Cardiac fibroblast (primary cell): ENCODE measurements at regions not wholly inside any gene's neighbourhood (a gene's known extent, or its start where the extent isn't known, plus 50 kb on each side); places are given as distances from the start of the nearest gene placed in this dataset.
A peak's percentile ranks its signal among the peaks of the same experiment; 100 is the strongest.
"Not testable (repeated sequence)": the region's sequence is repeated elsewhere in the genome, so short reads cannot be mapped to it uniquely, and the experiment has no call there.

ENCODE experiments used
- DNase-seq, 2 donors: peaks; one replicate each; pipeline versions ENCODE4 v3.0.0 to v3.0.0-alpha.2; 2010; ENCODE audit warnings: low read depth in 2 of 2
- H3K4me3 ChIP-seq, 2 donors: replicated peaks in 1 of 2; 1 replicate in 1 of 2; 2 replicates in 1 of 2; pipeline ENCODE4 v1.5.1; 2011; ENCODE audit warnings: low read depth in 2 of 2, low read length in 2 of 2, mild to moderate bottlenecking in 2 of 2, moderate library complexity in 1 of 2
- TF ChIP-seq, protein P1 (sequence below): IDR thresholded peaks from one replicate; pipeline ENCODE4 v1.5.1; 2011; ENCODE audit warnings: low read depth, mild to moderate bottlenecking, low read length, inconsistent platforms

DNA sequence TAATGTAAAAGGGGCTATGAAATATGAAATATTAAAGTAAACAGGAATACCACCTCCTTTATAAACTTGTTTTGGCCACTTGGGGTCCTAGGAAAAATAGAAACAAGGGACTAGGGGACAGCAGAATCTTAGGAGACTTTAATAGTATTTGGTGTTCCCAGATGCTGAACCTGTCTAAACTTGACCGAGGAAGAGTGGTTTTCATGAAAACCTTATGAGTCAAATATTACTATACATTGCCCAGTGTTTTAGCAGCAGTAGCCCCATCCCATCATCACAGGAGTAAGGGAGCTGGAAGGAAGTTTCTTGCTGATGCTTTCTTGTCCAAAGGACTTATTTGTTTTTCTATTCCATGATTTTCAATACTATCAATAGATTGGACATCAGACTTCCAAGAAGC, 177.5 kb upstream of the CAND1 start:
- H3K4me3 ChIP-seq: no peak overlapping the region
- TF ChIP-seq, protein P1, sequence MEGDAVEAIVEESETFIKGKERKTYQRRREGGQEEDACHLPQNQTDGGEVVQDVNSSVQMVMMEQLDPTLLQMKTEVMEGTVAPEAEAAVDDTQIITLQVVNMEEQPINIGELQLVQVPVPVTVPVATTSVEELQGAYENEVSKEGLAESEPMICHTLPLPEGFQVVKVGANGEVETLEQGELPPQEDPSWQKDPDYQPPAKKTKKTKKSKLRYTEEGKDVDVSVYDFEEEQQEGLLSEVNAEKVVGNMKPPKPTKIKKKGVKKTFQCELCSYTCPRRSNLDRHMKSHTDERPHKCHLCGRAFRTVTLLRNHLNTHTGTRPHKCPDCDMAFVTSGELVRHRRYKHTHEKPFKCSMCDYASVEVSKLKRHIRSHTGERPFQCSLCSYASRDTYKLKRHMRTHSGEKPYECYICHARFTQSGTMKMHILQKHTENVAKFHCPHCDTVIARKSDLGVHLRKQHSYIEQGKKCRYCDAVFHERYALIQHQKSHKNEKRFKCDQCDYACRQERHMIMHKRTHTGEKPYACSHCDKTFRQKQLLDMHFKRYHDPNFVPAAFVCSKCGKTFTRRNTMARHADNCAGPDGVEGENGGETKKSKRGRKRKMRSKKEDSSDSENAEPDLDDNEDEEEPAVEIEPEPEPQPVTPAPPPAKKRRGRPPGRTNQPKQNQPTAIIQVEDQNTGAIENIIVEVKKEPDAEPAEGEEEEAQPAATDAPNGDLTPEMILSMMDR: no peak

DNA sequence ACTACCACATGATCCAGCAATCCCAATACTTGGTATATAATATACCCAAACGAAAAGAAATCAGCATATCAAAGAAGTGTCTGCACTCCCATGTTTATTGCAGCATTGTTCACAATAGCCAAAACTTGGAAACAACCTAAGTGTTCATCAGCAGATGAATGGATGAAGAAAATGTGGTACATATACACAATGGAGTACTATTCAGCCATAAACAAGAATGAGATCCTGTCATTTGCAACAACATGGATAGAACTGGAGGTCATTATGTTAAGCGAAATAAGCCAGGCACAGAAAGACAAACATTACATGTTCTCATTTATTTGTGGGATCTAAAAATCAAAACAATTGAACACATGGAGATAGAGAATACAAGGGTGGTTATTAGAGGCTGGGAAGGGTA, 176.2 kb upstream of the CAND1 start:
- not testable (repeated sequence) for H3K4me3 ChIP-seq

More for the DNA sequence above, 177.5 kb upstream of the CAND1 start:
- DNase-seq: no peak

DNA sequence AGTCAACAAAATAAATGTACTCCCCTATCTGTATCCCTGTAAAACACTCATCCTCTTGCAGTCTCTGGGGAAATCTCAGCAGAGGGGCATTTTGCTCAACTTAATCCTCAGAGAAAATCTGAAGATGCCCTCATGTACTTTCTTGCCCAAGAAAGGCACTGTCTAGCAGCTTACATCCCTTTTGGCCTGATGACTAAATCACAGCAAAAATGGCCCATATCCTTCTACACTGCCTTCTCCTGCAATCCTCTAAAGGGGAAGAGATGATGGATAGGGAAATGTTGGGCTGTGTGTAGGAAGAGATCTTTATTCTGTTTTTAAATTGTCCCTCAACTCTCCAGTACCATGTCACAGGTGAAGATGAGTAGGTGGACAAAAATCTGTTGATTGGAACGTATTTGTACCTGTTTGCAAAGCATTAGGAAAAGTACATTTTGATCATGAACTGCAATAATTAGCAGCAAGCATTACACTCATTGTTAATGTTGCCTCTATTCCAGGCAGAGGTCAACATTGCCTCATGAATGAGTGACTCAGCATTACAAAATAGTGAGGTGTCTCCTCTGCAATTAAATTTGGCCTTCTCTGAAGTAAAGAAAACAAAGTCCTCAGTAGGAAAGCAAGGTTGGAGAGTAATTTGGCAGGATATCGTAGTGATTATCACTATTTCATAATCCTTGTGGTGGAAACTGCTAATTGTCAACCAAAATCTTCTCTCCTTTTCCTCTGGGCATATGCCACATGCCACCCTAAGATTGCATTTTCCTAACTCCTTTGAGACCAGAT, 172.4 kb upstream of the CAND1 start:
- TF ChIP-seq, protein P1: no peak
- H3K4me3 ChIP-seq: no peak overlapping the region
- DNase-seq: peak; percentile 3 to 27

More for the DNA sequence above, 176.2 kb upstream of the CAND1 start:
- DNase-seq: not testable (repeated sequence)

DNA sequence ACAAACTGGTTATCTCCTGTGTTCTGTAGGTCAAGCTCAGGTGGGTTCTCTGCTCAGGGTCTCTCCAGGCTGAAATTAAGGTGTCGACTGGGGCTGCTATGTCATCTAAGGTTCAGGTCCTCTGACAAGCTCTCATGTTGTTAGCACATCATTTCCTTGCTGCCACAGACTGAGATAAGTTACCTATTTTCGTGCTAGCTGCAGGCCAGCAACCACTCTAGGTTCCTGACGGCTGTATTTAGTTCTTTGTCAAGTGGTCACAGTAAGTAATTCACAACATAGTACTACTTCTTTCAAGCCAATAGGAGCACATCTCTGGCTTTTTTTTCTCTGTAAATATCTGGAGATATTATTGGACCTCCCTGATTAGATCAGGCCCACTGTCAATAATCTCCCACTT, 169.3 kb upstream of the CAND1 start:
- DNase-seq: no peak
- H3K4me3 ChIP-seq: no peak overlapping the region
- TF ChIP-seq, protein P1: no peak

DNA sequence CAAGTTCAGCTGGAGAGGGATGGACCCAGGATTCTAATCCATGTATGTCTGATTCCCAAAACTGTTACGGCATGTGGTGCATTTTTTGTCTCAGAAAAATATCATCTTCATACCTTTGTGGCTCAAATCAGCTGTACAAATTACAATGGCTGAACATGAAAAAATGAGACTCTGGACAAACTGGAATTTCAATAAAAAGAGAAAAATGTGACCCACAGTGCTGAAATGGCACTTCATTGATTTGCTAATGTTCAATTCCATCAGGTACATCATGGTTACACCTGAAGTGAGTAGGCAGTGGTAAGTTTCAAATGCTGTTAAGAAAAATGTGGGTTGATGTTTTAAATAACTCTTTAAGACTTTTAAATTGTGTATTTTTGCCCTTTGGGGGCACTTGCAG, 165.6 kb upstream of the CAND1 start:
- DNase-seq: no peak
- TF ChIP-seq, protein P1: no peak
- H3K4me3 ChIP-seq: no peak overlapping the region

DNA sequence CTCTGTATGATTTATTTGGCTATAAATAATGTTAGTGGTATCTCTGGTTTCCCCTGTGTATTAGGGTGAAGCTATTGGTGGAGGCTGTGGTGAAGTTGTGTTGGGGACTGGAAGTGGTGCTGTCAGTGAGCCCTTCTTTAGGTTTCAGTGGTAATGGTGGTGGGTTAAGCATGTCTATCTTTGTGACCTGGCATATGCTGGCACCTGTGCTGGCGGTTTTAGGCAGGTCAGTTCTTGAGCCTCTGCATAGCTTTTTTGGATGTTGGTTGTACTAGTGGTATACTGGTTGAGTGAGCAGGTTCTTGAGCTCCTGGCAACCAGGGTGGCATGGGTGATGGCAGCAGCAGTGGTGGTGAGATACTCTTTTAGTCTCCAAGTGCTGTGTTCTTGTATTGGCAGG, 161.9 kb upstream of the CAND1 start:
- no peak for DNase-seq
- TF ChIP-seq, protein P1: no peak
- H3K4me3 ChIP-seq: no peak overlapping the region

DNA sequence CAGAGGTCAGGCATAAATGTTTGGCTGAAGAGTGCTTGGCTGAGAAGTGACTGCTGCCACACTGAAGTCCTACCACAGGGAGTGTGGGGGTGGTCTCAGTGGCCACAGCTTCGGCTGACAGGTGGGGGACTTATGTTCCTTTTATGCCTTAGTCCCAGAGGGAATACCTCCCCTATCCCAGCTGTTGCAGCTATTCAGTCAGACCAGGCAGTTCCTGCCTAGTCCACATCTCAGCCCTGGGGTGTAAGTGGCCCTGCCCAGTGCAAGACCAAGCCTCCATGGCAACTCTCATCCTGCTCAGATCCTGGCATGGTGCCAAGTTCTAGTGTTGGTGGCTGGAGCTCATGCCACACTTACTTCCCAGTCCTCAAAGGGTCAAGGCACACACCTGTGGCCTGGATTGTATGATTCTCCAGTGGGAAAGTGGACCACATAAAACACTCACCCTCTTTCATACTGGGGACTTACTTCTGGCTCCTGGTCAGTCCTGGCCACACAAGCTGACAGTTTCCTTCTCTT, 161.3 kb upstream of the CAND1 start:
- H3K4me3 ChIP-seq: no peak overlapping the region
- TF ChIP-seq, protein P1: no peak
- no peak for DNase-seq

DNA sequence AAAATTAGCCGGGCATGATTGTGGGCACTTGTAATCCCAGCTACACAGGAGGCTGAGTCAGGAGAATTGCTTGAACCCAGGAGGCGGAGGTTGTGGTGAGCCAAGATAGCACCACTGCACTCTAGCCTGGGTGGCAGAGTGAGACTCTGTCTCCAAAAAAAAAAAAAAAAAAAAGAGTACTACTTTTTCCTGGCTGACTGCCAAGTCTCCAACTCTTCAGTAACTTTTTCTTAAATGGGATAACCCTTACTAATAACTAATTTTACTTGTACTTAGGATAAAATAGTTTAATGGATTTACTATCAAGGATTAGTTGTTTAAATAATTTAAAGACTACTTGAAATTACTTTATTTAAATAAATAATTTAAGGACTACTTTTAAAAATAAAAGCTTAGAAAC, 158.8 kb upstream of the CAND1 start:
- DNase-seq: not testable (repeated sequence)

More for the DNA sequence above, 158.8 kb upstream of the CAND1 start:
- H3K4me3 ChIP-seq: not testable (repeated sequence)
